ENCODE measurements at regions not wholly inside any gene's neighbourhood (a gene's known extent, or its start where the extent isn't known, plus 50 kb on each side); places are given as distances from the start of the nearest gene placed in this dataset.

DNA sequence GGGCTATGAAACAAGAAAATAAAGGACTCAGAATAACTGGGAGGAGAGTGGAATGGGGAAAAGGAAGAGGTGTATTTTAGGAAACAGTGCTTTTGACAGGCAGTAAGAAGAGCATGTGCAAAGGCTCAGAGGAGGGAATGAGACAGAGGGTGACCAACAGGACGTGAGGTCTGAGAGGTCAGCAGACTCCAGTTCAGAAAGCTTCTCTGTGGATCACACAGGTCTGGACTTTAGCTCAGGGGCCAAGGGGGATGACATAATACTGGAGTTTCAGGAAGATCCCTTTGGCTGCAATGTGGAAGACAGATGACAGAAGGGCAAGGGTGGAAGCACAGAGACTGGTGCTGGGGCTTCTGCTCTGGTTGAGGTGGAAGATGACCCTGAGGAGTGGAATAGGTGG is 489.9 kb upstream of the CDH5 start:
- Histone ChIP-seq H3K23ac (ENCODE audit: insufficient read length) (no peak overlapping the region), H3K9me3 (ENCODE audit: insufficient read depth in 2 of 2, low read depth in 1 of 2, low read length in 1 of 2) (no peaks in the 10 kb centered on the region), H3K4me1 (replicated peaks in 1 of 4; ENCODE audit: control insufficient read depth in 3 of 4, insufficient read depth in 4 of 4, low read length in 3 of 4) (no peaks in the 10 kb centered on the region; a peak in 1 of 7 replicates), H3K4ac (replicated peaks; ENCODE audit: insufficient read length, low read depth, low read length) (no peak overlapping the region), H3K4me2 (ENCODE audit: insufficient read depth in 1 of 2, low read depth in 2 of 2, low read length in 2 of 2) (no peak overlapping the region), H2BK20ac (ENCODE audit: low read length) (no peak overlapping the region), H3K27ac (ENCODE audit: low read depth, low read length) (no peak overlapping the region), H2BK120ac (replicated peaks; ENCODE audit: low read depth, low read length) (no peak overlapping the region), H3K18ac (ENCODE audit: extremely low read depth, low read length) (no peak overlapping the region), H2BK12ac (ENCODE audit: low read depth, low read length) (no peak overlapping the region), H3K56ac (replicated peaks; ENCODE audit: insufficient read length, low read depth, low read length) (no peak overlapping the region), H2BK15ac (ENCODE audit: low read length) (no peak overlapping the region), H2AK5ac (ENCODE audit: low read depth, low read length) (no peak overlapping the region), H3K79me1 (ENCODE audit: low read depth, low read length) (no peaks in the 10 kb centered on the region), H3K79me2 (ENCODE audit: control insufficient read depth in 1 of 2, insufficient read depth in 2 of 2, low read length in 2 of 2) (no peaks in the 10 kb centered on the region), H3K23me2 (ENCODE audit: low read depth, low read length) (no peaks in the 10 kb centered on the region), H3K36me3 (ENCODE audit: control insufficient read depth in 2 of 4, insufficient read depth in 4 of 4, low read length in 3 of 4) (no peaks in the 10 kb centered on the region), H3K27me3 (replicated peaks in 1 of 4; ENCODE audit: control insufficient read depth in 3 of 4, extremely low read depth in 1 of 4, insufficient read depth in 3 of 4, low read length in 3 of 4) (no peaks in the 10 kb centered on the region), H3K9ac (replicated peaks in 1 of 4; ENCODE audit: extremely low read depth in 1 of 4, low read depth in 3 of 4, low read length in 3 of 4) (no peak overlapping the region), H3K4me3 (ENCODE audit: extremely low read depth in 1 of 4, insufficient read depth in 2 of 4, low read depth in 3 of 4, low read length in 4 of 4) (no peak overlapping the region), H3K14ac (ENCODE audit: insufficient read length) (no peak overlapping the region), H4K91ac (replicated peaks; ENCODE audit: insufficient read length, low read length) (no peak overlapping the region), H4K5ac (ENCODE audit: insufficient read length, low read depth, low read length) (no peak overlapping the region), H2AFZ (ENCODE audit: low read length) (no peak overlapping the region), H4K8ac (ENCODE audit: extremely low read depth, insufficient read depth, low read length) (no peak overlapping the region), H2BK5ac (ENCODE audit: low read depth, low read length) (no peak overlapping the region), H4K20me1 (replicated peaks in 1 of 2; ENCODE audit: control insufficient read depth in 1 of 2, insufficient read depth in 2 of 2, low read length in 2 of 2) (no peaks in the 10 kb centered on the region)
- ChIA-PET CTCF (ENCODE audit: partially characterized antibody) (interaction anchor here (1.8 kb wide), 1 partner anchor 9 kb away, joined by 4 read pairs; no protein-coding TSS in a partner anchor), POLR2A (ENCODE audit: partially characterized antibody) (no interaction called here)
- FAIRE-seq (no peak), DNase-seq (ENCODE audit: low read depth in 1 of 2, low spot score in 2 of 2) (no peak)
- TF ChIP-seq SP4 (IDR thresholded peaks at IDR 0.05; ENCODE audit: low read length) (no peak), RAD21 (IDR thresholded peaks at IDR 0.05 in 1 of 2, conservative IDR thresholded peaks at IDR 0.05 in 1 of 2; ENCODE audit: low read depth in 2 of 2, low read length in 2 of 2) (no peak), NRF1 (IDR thresholded peaks at IDR 0.05; ENCODE audit: low read depth, low read length) (no peak)
- WGBS, 2 experiments (ENCODE audit: extremely low coverage in 1 of 2, insufficient coverage in 1 of 2, insufficient read length in 1 of 2, insufficient replicate concordance in 2 of 2, low coverage in 1 of 2, low lambda C conversion rate in 2 of 2, missing lambda C conversion rate in 1 of 2) = 94% methylated on average over 1 of the region's 1 CpG; no CpG with 5 or more reads in 1 of the 2 experiments

All from H1 (cell line).